CD8-positive, alpha-beta memory T cell (primary cell): ENCODE measurements at regions not wholly inside any gene's neighbourhood (a gene's known extent, or its start where the extent isn't known, plus 50 kb on each side); places are given as distances from the start of the nearest gene placed in this dataset.

Experiments used
- CTCF ChIA-PET: fragments of 350-600 bp; sonication (Branson Sonifier 250); formaldehyde crosslinking; loops from one replicate; lab custom pipeline; 2021; ENCODE audit warnings: antibody characterized with exemption; lab: Charles Lee
- POLR2A ChIA-PET: fragments of 350-600 bp; sonication (Branson Sonifier 250); formaldehyde crosslinking; loops from one replicate; lab custom pipeline; 2021; ENCODE audit warnings: antibody characterized with exemption; lab: Charles Lee
- DNase-seq, 5 donors: peaks; one replicate each; pipeline versions ENCODE4 v3.0.0 to v3.0.0-alpha.2; 2020 to 2022; ENCODE audit warnings: mixed read lengths in 1 of 5
- H3K27ac ChIP-seq: one replicate; pipeline ENCODE4 v1.7.0; 2013; ENCODE audit warnings: low read depth, mild to moderate bottlenecking, low read length, moderate library complexity
- H3K27me3 ChIP-seq: 2 replicates; pipeline ENCODE4 v1.7.0; 2013; ENCODE audit warnings: low read length, mild to moderate bottlenecking; ENCODE audit not compliant: insufficient read depth, poor library complexity, severe bottlenecking
- H3K36me3 ChIP-seq: 2 replicates; pipeline ENCODE4 v1.7.0; 2013; ENCODE audit warnings: mild to moderate bottlenecking, low read length, moderate library complexity; ENCODE audit not compliant: insufficient read depth
- H3K4me1 ChIP-seq: 2 replicates; pipeline ENCODE4 v1.7.0; 2013; ENCODE audit warnings: mild to moderate bottlenecking, low read length, moderate library complexity; ENCODE audit not compliant: insufficient read depth
- H3K4me3 ChIP-seq: 2 replicates; pipeline ENCODE4 v1.7.0; 2013; ENCODE audit warnings: mild to moderate bottlenecking, low read length
- H3K9me3 ChIP-seq: 2 replicates; pipeline ENCODE4 v1.7.0; 2013; ENCODE audit warnings: mild to moderate bottlenecking, low read length
- H3K27ac Mint-ChIP-seq, 8 donors: one replicate each; pipeline ENCODE4 v1.8.0; 2020 to 2021; ENCODE audit warnings: mixed read lengths in 8 of 8, mild to moderate bottlenecking in 6 of 8, inconsistent platforms in 3 of 8, moderate library complexity in 3 of 8
- H3K27me3 Mint-ChIP-seq, 2 donors: one replicate each; pipeline ENCODE4 v1.8.0; 2020 to 2021; ENCODE audit warnings: mixed read lengths in 2 of 2, mild to moderate bottlenecking in 1 of 2, moderate library complexity in 1 of 2
- H3K36me3 Mint-ChIP-seq, 3 donors: one replicate each; pipeline ENCODE4 v1.8.0; 2020 to 2021; ENCODE audit warnings: mixed read lengths in 3 of 3, inconsistent platforms in 1 of 3, mild to moderate bottlenecking in 1 of 3
- H3K4me1 Mint-ChIP-seq, 3 donors: one replicate each; pipeline ENCODE4 v1.8.0; 2020 to 2021; ENCODE audit warnings: mixed read lengths in 3 of 3, inconsistent platforms in 1 of 3, mild to moderate bottlenecking in 1 of 3
- H3K4me3 Mint-ChIP-seq, 7 donors: one replicate each; pipeline ENCODE4 v1.8.0; 2020 to 2021; ENCODE audit warnings: mixed read lengths in 7 of 7, mild to moderate bottlenecking in 6 of 7, moderate library complexity in 4 of 7, inconsistent platforms in 2 of 7
- H3K9me3 Mint-ChIP-seq, 5 donors: one replicate each; pipeline ENCODE4 v1.8.0; 2020 to 2022; ENCODE audit warnings: mixed read lengths in 5 of 5, mild to moderate bottlenecking in 3 of 5, moderate library complexity in 2 of 5, inconsistent platforms in 1 of 5

- Mint-ChIP-seq H3K36me3 (no peaks in the 10 kb centered on the region), H3K27me3 (peaks cover 5 to 23% of the 10 kb centered on the region in 2 donors), H3K4me3 (no peak overlapping the region), H3K27ac (no peak overlapping the region), H3K4me1 (no peaks in the 10 kb centered on the region), H3K9me3 (no peaks in the 10 kb centered on the region)
- H3K27ac ChIP-seq = no peak overlapping the region
- no peaks in the 10 kb centered on the region for H3K4me1 ChIP-seq
- H3K36me3 ChIP-seq = no peaks in the 10 kb centered on the region
- CTCF ChIA-PET = no interaction called here
- peaks cover 5% of the 10 kb centered on the region for H3K27me3 ChIP-seq
- DNase-seq = no peak
- POLR2A ChIA-PET = no interaction called here
- no peaks in the 10 kb centered on the region for H3K9me3 ChIP-seq
- no peak overlapping the region for H3K4me3 ChIP-seq
Measured at GRCh38 chr2:198254536-198255090, 450.2 kb downstream of the PLCL1 start.

GRCh38 chr2:198253995-198254394 is 449.6 kb downstream of the PLCL1 start:
- Histone ChIP-seq H3K4me3 (no peak overlapping the region), H3K27ac (no peak overlapping the region), H3K36me3 (no peaks in the 10 kb centered on the region), H3K4me1 (no peaks in the 10 kb centered on the region), H3K9me3 (no peaks in the 10 kb centered on the region), H3K27me3 (peaks cover 5% of the 10 kb centered on the region)
- H3K27me3 Mint-ChIP-seq = peaks cover 2 to 23% of the 10 kb centered on the region in 2 donors
- no peak overlapping the region for H3K27ac Mint-ChIP-seq
- no peaks in the 10 kb centered on the region for H3K4me1 Mint-ChIP-seq
- H3K36me3 Mint-ChIP-seq = no peaks in the 10 kb centered on the region
- H3K4me3 Mint-ChIP-seq = no peak overlapping the region
- DNase-seq = no peak
- no peaks in the 10 kb centered on the region for H3K9me3 Mint-ChIP-seq
- CTCF ChIA-PET = no interaction called here
- POLR2A ChIA-PET = no interaction called here

- Histone ChIP-seq H3K9me3 (no peaks in the 10 kb centered on the region), H3K4me1 (no peaks in the 10 kb centered on the region), H3K36me3 (no peaks in the 10 kb centered on the region), H3K4me3 (no peak overlapping the region), H3K27me3 (peaks cover 5% of the 10 kb centered on the region), H3K27ac (no peak overlapping the region)
- peaks cover 1 to 15% of the 10 kb centered on the region in 2 donors for H3K27me3 Mint-ChIP-seq
- no peaks in the 10 kb centered on the region for H3K9me3 Mint-ChIP-seq
- no peak for DNase-seq
- CTCF ChIA-PET = no interaction called here
- H3K4me1 Mint-ChIP-seq = no peaks in the 10 kb centered on the region
- POLR2A ChIA-PET = no interaction called here
- H3K27ac Mint-ChIP-seq = no peak overlapping the region
- no peaks in the 10 kb centered on the region for H3K36me3 Mint-ChIP-seq
- no peak overlapping the region for H3K4me3 Mint-ChIP-seq
Measured at GRCh38 chr2:198252472-198252871, 448.1 kb downstream of the PLCL1 start.

- Histone ChIP-seq H3K36me3 (no peaks in the 10 kb centered on the region), H3K27ac (no peak overlapping the region), H3K4me1 (no peaks in the 10 kb centered on the region), H3K27me3 (no peaks in the 10 kb centered on the region), H3K9me3 (no peaks in the 10 kb centered on the region), H3K4me3 (no peak overlapping the region)
- Mint-ChIP-seq H3K9me3 (no peaks in the 10 kb centered on the region), H3K4me3 (no peak overlapping the region), H3K27ac (no peak overlapping the region), H3K36me3 (no peaks in the 10 kb centered on the region), H3K27me3 (peaks cover 13 to 17% of the 10 kb centered on the region in 2 donors), H3K4me1 (no peaks in the 10 kb centered on the region)
- CTCF ChIA-PET = no interaction called here
- no peak for DNase-seq
- POLR2A ChIA-PET = no interaction called here
Measured at GRCh38 chr2:198242093-198242492, 437.7 kb downstream of the PLCL1 start.

GRCh38 chr2:198238429-198238828 is 434.0 kb downstream of the PLCL1 start:
- H3K27ac ChIP-seq = no peak overlapping the region
- Mint-ChIP-seq H3K27ac (no peak overlapping the region), H3K4me3 (no peak overlapping the region), H3K9me3 (no peaks in the 10 kb centered on the region), H3K27me3 (peaks cover 13 to 19% of the 10 kb centered on the region in 2 donors), H3K4me1 (no peaks in the 10 kb centered on the region), H3K36me3 (no peaks in the 10 kb centered on the region)
- no peaks in the 10 kb centered on the region for H3K9me3 ChIP-seq
- no peak for DNase-seq
- no peaks in the 10 kb centered on the region for H3K4me1 ChIP-seq
- H3K27me3 ChIP-seq = no peaks in the 10 kb centered on the region
- H3K36me3 ChIP-seq = no peaks in the 10 kb centered on the region
- CTCF ChIA-PET = no interaction called here
- H3K4me3 ChIP-seq = no peak overlapping the region
- POLR2A ChIA-PET = no interaction called here

- H3K4me1 Mint-ChIP-seq = no peaks in the 10 kb centered on the region
- H3K27me3 Mint-ChIP-seq = peaks cover 13 to 18% of the 10 kb centered on the region in 2 donors
- H3K4me1 ChIP-seq = no peaks in the 10 kb centered on the region
- H3K9me3 Mint-ChIP-seq = no peaks in the 10 kb centered on the region
- ChIA-PET POLR2A (no interaction called here), CTCF (no interaction called here)
- DNase-seq = no peak
- no peaks in the 10 kb centered on the region for H3K27me3 ChIP-seq
- H3K27ac Mint-ChIP-seq = no peak overlapping the region
- no peak overlapping the region for H3K4me3 Mint-ChIP-seq
- H3K4me3 ChIP-seq = no peak overlapping the region
- no peaks in the 10 kb centered on the region for H3K36me3 ChIP-seq
- H3K9me3 ChIP-seq = no peaks in the 10 kb centered on the region
- no peaks in the 10 kb centered on the region for H3K36me3 Mint-ChIP-seq
- H3K27ac ChIP-seq = no peak overlapping the region
Measured at GRCh38 chr2:198236338-198236737, 431.9 kb downstream of the PLCL1 start.

GRCh38 chr2:198232281-198232680 is 427.9 kb downstream of the PLCL1 start:
- H3K27me3 Mint-ChIP-seq = peaks cover 6 to 23% of the 10 kb centered on the region in 2 donors
- no peaks in the 10 kb centered on the region for H3K9me3 Mint-ChIP-seq
- Histone ChIP-seq H3K36me3 (no peaks in the 10 kb centered on the region), H3K27ac (no peak overlapping the region), H3K4me3 (no peak overlapping the region), H3K9me3 (no peaks in the 10 kb centered on the region), H3K27me3 (no peaks in the 10 kb centered on the region), H3K4me1 (no peaks in the 10 kb centered on the region)
- H3K4me1 Mint-ChIP-seq = no peaks in the 10 kb centered on the region
- ChIA-PET POLR2A (no interaction called here), CTCF (interaction anchor here (0.6 kb wide), 1 partner anchor 1484 kb away, joined by 3 read pairs; no protein-coding TSS in a partner anchor)
- no peak overlapping the region for H3K27ac Mint-ChIP-seq
- no peaks in the 10 kb centered on the region for H3K36me3 Mint-ChIP-seq
- no peak overlapping the region for H3K4me3 Mint-ChIP-seq
- no peak for DNase-seq

- CTCF ChIA-PET = no interaction called here
- no peak overlapping the region for H3K4me3 Mint-ChIP-seq
Measured at GRCh38 chr2:198231562-198231961, 427.2 kb downstream of the PLCL1 start.

More at GRCh38 chr2:198231562-198231961, 427.2 kb downstream of the PLCL1 start:
- peaks cover 6 to 23% of the 10 kb centered on the region in 2 donors for H3K27me3 Mint-ChIP-seq
- no peaks in the 10 kb centered on the region for H3K36me3 ChIP-seq
- H3K9me3 ChIP-seq = no peaks in the 10 kb centered on the region
- DNase-seq = no peak
- no peak overlapping the region for H3K27ac Mint-ChIP-seq
- no peaks in the 10 kb centered on the region for H3K4me1 ChIP-seq
- H3K27me3 ChIP-seq = no peaks in the 10 kb centered on the region
- H3K9me3 Mint-ChIP-seq = no peaks in the 10 kb centered on the region
- no peak overlapping the region for H3K4me3 ChIP-seq
- no peaks in the 10 kb centered on the region for H3K36me3 Mint-ChIP-seq
- POLR2A ChIA-PET = no interaction called here
- H3K4me1 Mint-ChIP-seq = no peaks in the 10 kb centered on the region
- no peak overlapping the region for H3K27ac ChIP-seq
